T-cell (primary cell): ENCODE measurements at regions not wholly inside any gene's neighbourhood (a gene's known extent, or its start where the extent isn't known, plus 50 kb on each side); places are given as distances from the start of the nearest gene placed in this dataset.

Experiments
- ATAC-seq, 4 experiments: fragments of 200-7000 bp in 3 of 4; fragments of 150-1000 bp in 1 of 4; cut with Tn5 transposase; replicated peaks in 1 of 4; 1 replicate in 3 of 4; 2 replicates in 1 of 4; pipeline ENCODE4 v1.10.0; 2021; ENCODE audit warnings: moderate library complexity in 3 of 4, mild to moderate bottlenecking in 2 of 4, moderate number of reproducible peaks in 1 of 4
- CTCF ChIA-PET, 2 donors: fragments of 300-600 bp; sonication (Branson Sonifier 250); formaldehyde crosslinking; loops; one replicate each; lab custom pipeline; 2022; ENCODE audit warnings: antibody characterized with exemption in 2 of 2; lab: Charles Lee
- POLR2A ChIA-PET, 2 donors: fragments of 300-600 bp; sonication (Branson Sonifier 250); formaldehyde crosslinking; loops; one replicate each; lab custom pipeline; 2022; ENCODE audit warnings: antibody characterized with exemption in 2 of 2; lab: Charles Lee
- DNase-seq, 35 experiments: peaks; one replicate each; pipeline versions ENCODE4 v3.0.0 to v3.0.0-alpha.2; 2013 to 2023
- H3K27ac ChIP-seq: one replicate; pipeline ENCODE4 v1.5.1; 2013; ENCODE audit warnings: low read length
- H3K27me3 ChIP-seq, 2 experiments: replicated peaks in 1 of 2; 1 replicate in 1 of 2; 2 replicates in 1 of 2; pipeline versions ENCODE4 v1.6.1 to v1.7.0; 2013; ENCODE audit warnings: low read length in 1 of 2, mixed read lengths in 1 of 2; ENCODE audit not compliant: control insufficient read depth in 2 of 2, insufficient read depth in 2 of 2; ENCODE audit errors: extremely low read depth in 1 of 2
- H3K36me3 ChIP-seq, 2 donors: 1 replicate in 1 of 2; 2 replicates in 1 of 2; pipeline versions ENCODE4 v1.6.1 to v1.7.0; 2013; ENCODE audit warnings: low read length in 1 of 2; ENCODE audit not compliant: control insufficient read depth in 2 of 2, insufficient read depth in 1 of 2; ENCODE audit errors: extremely low read depth in 1 of 2
- H3K4me1 ChIP-seq, 2 experiments: 1 replicate in 1 of 2; 2 replicates in 1 of 2; pipeline versions ENCODE4 v1.6.1 to v1.7.0; 2013; ENCODE audit warnings: low read length in 2 of 2, mixed read lengths in 1 of 2; ENCODE audit not compliant: insufficient read depth in 2 of 2, control insufficient read depth in 1 of 2; ENCODE audit errors: extremely low read depth in 1 of 2
- H3K4me3 ChIP-seq, 2 donors: 1 replicate in 1 of 2; 2 replicates in 1 of 2; pipeline versions ENCODE4 v1.5.1 to v1.7.0; 2013; ENCODE audit warnings: mild to moderate bottlenecking in 2 of 2, low read length in 1 of 2, moderate library complexity in 1 of 2; ENCODE audit not compliant: control insufficient read depth in 1 of 2; ENCODE audit errors: extremely low read depth in 1 of 2
- H3K9me3 ChIP-seq: 2 replicates; pipeline ENCODE4 v1.7.0; 2013
- H3K27ac Mint-ChIP-seq, 2 donors: one replicate each; pipeline ENCODE4 v1.8.0; 2020 to 2021; ENCODE audit warnings: mild to moderate bottlenecking in 2 of 2, mixed read lengths in 2 of 2
- H3K27me3 Mint-ChIP-seq, 2 donors: one replicate each; pipeline ENCODE4 v1.8.0; 2021 to 2022; ENCODE audit warnings: mixed read lengths in 2 of 2
- H3K36me3 Mint-ChIP-seq: one replicate; pipeline ENCODE4 v1.8.0; 2021; ENCODE audit warnings: mixed read lengths
- H3K4me1 Mint-ChIP-seq, 3 donors: one replicate each; pipeline ENCODE4 v1.8.0; 2020 to 2022; ENCODE audit warnings: mixed read lengths in 3 of 3, mild to moderate bottlenecking in 1 of 3
- H3K4me3 Mint-ChIP-seq, 3 donors: one replicate each; pipeline ENCODE4 v1.8.0; 2020 to 2022; ENCODE audit warnings: mild to moderate bottlenecking in 3 of 3, mixed read lengths in 3 of 3, moderate library complexity in 3 of 3
- H3K9me3 Mint-ChIP-seq, 3 donors: one replicate each; pipeline ENCODE4 v1.8.0; 2020 to 2022; ENCODE audit warnings: mixed read lengths in 3 of 3
- WGBS: methylation state at CpG from one replicate; pipeline ENCODE4 v1.1.5; 2013; ENCODE audit warnings: missing lambda C conversion rate; ENCODE audit not compliant: insufficient coverage; 5-methylcytosine and 5-hydroxymethylcytosine counted together

DNA sequence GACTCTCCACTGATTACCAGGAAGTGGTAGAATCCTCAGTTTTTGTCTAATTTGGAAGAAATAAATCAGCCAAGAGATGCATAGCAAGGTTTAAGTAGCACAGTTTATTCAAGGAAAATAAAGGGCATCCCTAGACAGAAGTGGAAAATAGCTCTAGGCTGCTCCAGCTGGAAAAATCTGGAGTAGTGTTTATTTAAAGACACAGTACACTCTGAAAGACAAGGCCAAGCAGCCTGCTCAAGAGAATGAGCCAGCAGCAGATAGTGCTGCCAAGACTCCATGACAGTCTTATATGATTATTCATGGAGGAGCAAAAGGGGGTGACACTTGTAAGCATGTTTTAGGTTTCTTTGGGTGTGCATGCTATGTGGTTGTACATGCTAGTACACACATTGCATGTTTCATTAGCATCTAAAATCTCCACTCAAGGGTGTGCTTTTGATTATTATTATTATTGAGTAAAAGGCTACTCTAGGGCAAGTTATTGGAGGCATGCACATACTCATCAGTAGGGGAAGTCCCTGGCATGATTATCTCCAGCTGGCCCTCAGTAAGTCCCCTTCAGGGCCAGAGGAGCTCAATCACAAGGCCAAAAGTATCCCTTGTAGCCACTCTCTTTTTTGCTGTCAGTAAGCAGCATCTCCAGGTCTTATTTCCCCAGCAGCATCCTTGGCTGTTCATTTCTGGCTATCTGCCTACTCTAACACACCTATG is 85.1 kb upstream of the USP9Y start:
- H3K36me3 Mint-ChIP-seq, result peaks cover 9% of the 10 kb centered on the region

DNA sequence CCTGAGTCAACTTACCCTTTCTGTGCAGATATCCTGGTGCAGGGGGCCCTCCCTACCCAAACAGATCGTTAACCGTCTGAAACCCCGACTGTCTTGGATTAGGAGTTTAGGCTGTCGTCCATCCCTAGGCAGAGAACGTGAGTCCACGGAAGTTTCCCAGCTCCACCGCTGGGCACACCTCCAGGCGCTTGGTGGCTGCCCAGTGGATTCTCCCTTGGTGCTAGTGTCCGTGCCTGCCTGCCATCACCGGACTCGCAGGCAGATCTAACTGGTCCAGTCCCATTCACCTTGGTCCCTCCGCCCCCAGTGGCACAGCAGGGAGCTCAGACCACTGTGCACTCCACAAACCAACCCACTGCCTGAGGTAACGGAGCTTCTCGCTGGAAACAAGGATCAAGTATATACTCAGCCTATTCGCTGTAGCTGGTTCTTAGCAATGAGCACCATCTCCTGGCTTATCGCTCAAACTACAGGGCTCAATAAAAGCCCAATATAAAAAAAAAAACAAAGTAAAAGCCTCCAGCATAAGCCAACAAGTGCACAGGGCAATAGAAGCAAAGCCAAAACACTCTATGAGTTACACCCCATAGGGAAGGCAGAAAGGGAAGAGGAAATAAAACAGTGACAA is 79.5 kb upstream of the USP9Y start:
- DNase-seq (peak in 8 of 35 experiments; percentile 0 to 49 (median 4)), ATAC-seq (peak in 2 of 4 experiments; percentile 50 to 77)
- no peaks in the 10 kb centered on the region for H3K9me3 ChIP-seq
- H3K4me1 ChIP-seq, result peaks cover 0 to 4% of the 10 kb centered on the region in 2 experiments
- 61% methylated on average over 7 of the region's 16 CpGs for WGBS
- Mint-ChIP-seq H3K27ac (no peak overlapping the region), H3K4me3 (no peak overlapping the region), H3K9me3 (no peaks in the 10 kb centered on the region), H3K27me3 (no peaks in the 10 kb centered on the region), H3K36me3 (no peaks in the 10 kb centered on the region), H3K4me1 (peaks cover 0 to 21% (median 0%) of the 10 kb centered on the region in 3 donors)
- no peaks in the 10 kb centered on the region for H3K36me3 ChIP-seq
- H3K27me3 ChIP-seq, result no peaks in the 10 kb centered on the region
- POLR2A ChIA-PET, result no interaction called here
- CTCF ChIA-PET, result interaction anchor here in 1 of 2 donors (2.7 kb wide), 1 partner anchor 142 kb away, joined by 10 read pairs; no protein-coding TSS in a partner anchor
- no peak overlapping the region for H3K27ac ChIP-seq
- no peak overlapping the region for H3K4me3 ChIP-seq

More for the DNA sequence above, 85.1 kb upstream of the USP9Y start:
- CTCF ChIA-PET, result no interaction called here
- H3K27me3 Mint-ChIP-seq, result no peaks in the 10 kb centered on the region
- Histone ChIP-seq H3K4me1 (no peaks in the 10 kb centered on the region), H3K4me3 (no peak overlapping the region), H3K36me3 (no peaks in the 10 kb centered on the region), H3K9me3 (no peaks in the 10 kb centered on the region), H3K27me3 (no peaks in the 10 kb centered on the region), H3K27ac (no peak overlapping the region)
- ATAC-seq, result no peak
- H3K4me3 Mint-ChIP-seq, result no peak overlapping the region
- H3K4me1 Mint-ChIP-seq, result peaks cover 0 to 26% (median 0%) of the 10 kb centered on the region in 3 donors
- POLR2A ChIA-PET, result no interaction called here
- DNase-seq, result no peak
- peaks cover 0 to 19% (median 0%) of the 10 kb centered on the region in 3 donors for H3K9me3 Mint-ChIP-seq
- no peak overlapping the region for H3K27ac Mint-ChIP-seq

DNA sequence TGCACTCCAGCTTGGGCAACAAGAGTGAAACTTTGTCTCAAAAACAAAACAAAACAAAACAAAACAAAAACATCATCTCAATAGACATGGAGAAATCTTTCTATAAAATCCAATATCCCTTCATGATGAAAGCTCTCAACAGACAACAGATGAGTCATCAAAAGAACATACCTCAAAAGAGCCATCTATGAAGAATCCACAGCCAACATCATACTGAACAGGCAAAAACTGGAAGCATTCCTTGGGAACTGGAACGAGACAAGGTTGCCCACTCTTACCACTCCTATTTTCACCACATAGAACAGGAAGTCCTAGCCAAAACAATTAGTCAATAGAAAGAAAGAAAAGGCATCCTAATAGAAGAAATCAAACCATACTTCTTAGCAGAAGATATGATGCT is 77.8 kb upstream of the USP9Y start:
- no peak overlapping the region for H3K27ac Mint-ChIP-seq
- ATAC-seq (no peak), DNase-seq (no peak)
- Histone ChIP-seq H3K27me3 (no peaks in the 10 kb centered on the region), H3K4me1 (peaks cover 0 to 4% of the 10 kb centered on the region in 2 experiments), H3K4me3 (no peak overlapping the region), H3K36me3 (no peaks in the 10 kb centered on the region), H3K9me3 (no peaks in the 10 kb centered on the region), H3K27ac (no peak overlapping the region)
- H3K9me3 Mint-ChIP-seq, result no peaks in the 10 kb centered on the region
- H3K27me3 Mint-ChIP-seq, result no peaks in the 10 kb centered on the region
- ChIA-PET POLR2A (no interaction called here), CTCF (no interaction called here)
- no peaks in the 10 kb centered on the region for H3K36me3 Mint-ChIP-seq
- WGBS, result no CpG with 5 or more reads among the region's 1 CpG
- H3K4me1 Mint-ChIP-seq, result peaks cover 0 to 29% (median 0%) of the 10 kb centered on the region in 3 donors
- H3K4me3 Mint-ChIP-seq, result no peak overlapping the region

DNA sequence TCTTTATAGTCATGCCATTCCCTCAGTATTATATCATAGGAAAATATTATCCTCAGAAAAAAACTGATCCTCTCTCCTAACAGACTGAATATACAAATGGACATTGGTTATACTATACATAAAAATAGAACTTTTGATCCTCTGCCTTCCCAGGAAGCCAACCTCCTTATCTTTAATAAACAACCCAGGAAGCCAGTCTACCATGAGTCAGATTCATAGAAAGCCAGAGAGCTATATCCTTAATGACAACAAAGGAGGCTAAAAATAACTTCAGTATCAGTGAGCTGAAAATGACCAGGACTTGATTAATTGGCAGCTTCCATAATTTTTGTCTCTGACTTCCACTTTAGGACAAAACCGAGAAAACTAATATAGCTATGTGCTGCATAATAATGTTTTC is 58.0 kb upstream of the USP9Y start:
- Histone ChIP-seq H3K4me1 (no peaks in the 10 kb centered on the region), H3K4me3 (no peak overlapping the region), H3K36me3 (no peaks in the 10 kb centered on the region), H3K9me3 (no peaks in the 10 kb centered on the region), H3K27ac (no peak overlapping the region), H3K27me3 (peaks cover 0 to 2% of the 10 kb centered on the region in 2 experiments)
- H3K27me3 Mint-ChIP-seq, result peaks cover 0 to 1% of the 10 kb centered on the region in 2 donors
- ATAC-seq (no peak), DNase-seq (no peak)
- no CpG with 5 or more reads among the region's 1 CpG for WGBS
- H3K36me3 Mint-ChIP-seq, result no peaks in the 10 kb centered on the region
- CTCF ChIA-PET, result no interaction called here
- no peaks in the 10 kb centered on the region for H3K4me1 Mint-ChIP-seq
- H3K9me3 Mint-ChIP-seq, result no peaks in the 10 kb centered on the region
- no peak overlapping the region for H3K4me3 Mint-ChIP-seq
- H3K27ac Mint-ChIP-seq, result no peak overlapping the region
- POLR2A ChIA-PET, result no interaction called here

DNA sequence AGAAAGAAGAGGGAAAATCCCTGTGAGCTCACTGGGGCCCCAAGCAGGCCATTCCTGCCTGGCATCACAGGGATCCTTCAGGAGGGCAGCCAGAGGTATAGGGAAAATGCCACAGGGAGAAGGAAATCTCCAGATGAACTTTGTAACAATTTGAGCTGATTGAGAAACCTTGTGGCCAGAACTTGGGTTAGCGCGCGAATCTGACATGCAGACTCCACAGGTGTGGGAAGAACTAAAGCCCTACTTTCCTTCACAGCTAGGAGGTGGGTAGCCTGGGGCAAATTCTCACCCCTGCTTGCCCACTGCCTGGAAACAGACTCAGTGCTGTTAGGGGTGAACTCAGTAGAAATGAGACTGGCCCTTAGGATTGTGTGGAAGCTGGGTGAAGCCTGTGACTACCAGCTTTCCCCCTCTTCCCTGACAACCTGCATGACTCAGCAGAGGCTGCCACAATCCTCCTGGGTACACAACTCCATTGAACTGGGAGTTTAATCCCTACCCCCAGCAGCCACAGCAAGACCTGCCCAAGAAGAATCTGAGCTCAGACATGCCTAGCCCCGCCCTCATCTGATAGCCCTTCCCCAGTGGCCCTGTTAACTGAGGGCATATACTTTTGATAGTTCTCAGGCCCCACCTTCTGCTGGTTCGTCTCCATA is 57.2 kb upstream of the USP9Y start:
- H3K4me3 Mint-ChIP-seq, result no peak overlapping the region
- ATAC-seq, result no peak
- CTCF ChIA-PET, result no interaction called here
- H3K27ac Mint-ChIP-seq, result no peak overlapping the region
- no peak for DNase-seq
- Histone ChIP-seq H3K9me3 (no peaks in the 10 kb centered on the region), H3K4me3 (no peak overlapping the region), H3K27ac (no peak overlapping the region), H3K4me1 (no peaks in the 10 kb centered on the region), H3K36me3 (no peaks in the 10 kb centered on the region), H3K27me3 (peaks cover 0 to 2% of the 10 kb centered on the region in 2 experiments)
- WGBS, result 71% methylated on average over 1 of the region's 5 CpGs
- H3K27me3 Mint-ChIP-seq, result peaks cover 0 to 1% of the 10 kb centered on the region in 2 donors
- no peaks in the 10 kb centered on the region for H3K4me1 Mint-ChIP-seq
- POLR2A ChIA-PET, result no interaction called here
- peaks cover 0 to 2% (median 0%) of the 10 kb centered on the region in 3 donors for H3K9me3 Mint-ChIP-seq
- no peaks in the 10 kb centered on the region for H3K36me3 Mint-ChIP-seq

DNA sequence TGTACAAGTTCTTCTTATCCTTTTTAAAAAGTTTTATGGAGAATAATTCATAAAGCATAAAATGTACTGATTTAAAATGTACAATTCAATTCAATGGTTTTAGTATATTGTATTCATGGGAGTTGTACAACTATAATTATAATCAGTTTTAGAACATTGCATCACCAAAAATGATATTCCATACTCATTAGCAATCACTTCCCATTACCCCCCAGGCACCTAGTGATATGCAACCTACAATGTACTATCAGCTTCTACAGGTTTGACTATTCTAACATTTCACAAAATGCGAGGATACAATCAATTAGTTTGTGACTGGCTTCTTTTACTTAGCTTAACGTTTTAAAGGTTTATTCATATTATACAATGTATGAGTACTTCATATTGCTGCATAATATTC is 49.9 kb upstream of the USP9Y start:
- Mint-ChIP-seq H3K4me3 (no peak overlapping the region), H3K4me1 (no peaks in the 10 kb centered on the region), H3K36me3 (no peaks in the 10 kb centered on the region), H3K27me3 (no peaks in the 10 kb centered on the region), H3K27ac (no peak overlapping the region), H3K9me3 (peaks cover 0 to 4% (median 0%) of the 10 kb centered on the region in 3 donors)
- WGBS, result no CpG with 5 or more reads among the region's 2 CpGs
- H3K4me1 ChIP-seq, result no peaks in the 10 kb centered on the region
- no peak for ATAC-seq
- CTCF ChIA-PET, result no interaction called here
- POLR2A ChIA-PET, result no interaction called here
- no peak for DNase-seq
- no peak overlapping the region for H3K27ac ChIP-seq
- H3K9me3 ChIP-seq, result no peaks in the 10 kb centered on the region
- no peaks in the 10 kb centered on the region for H3K36me3 ChIP-seq
- H3K4me3 ChIP-seq, result no peak overlapping the region
- peaks cover 0 to under 1% of the 10 kb centered on the region in 2 experiments for H3K27me3 ChIP-seq
